22Rv1 (cell line): ENCODE measurements at regions not wholly inside any gene's neighbourhood (a gene's known extent, or its start where the extent isn't known, plus 50 kb on each side); places are given as distances from the start of the nearest gene placed in this dataset.

Experiments
- CTCF ChIP-seq: fragments of 450-650 bp; IDR thresholded peaks from 2 replicates; pipeline ENCODE4 v1.5.1; 2017; ENCODE audit warnings: mild to moderate bottlenecking
- ZFX ChIP-seq: fragments of 450-650 bp; IDR thresholded peaks from 2 replicates; pipeline ENCODE4 v1.6.1; 2017; ENCODE audit warnings: antibody characterized with exemption, borderline replicate concordance

DNA sequence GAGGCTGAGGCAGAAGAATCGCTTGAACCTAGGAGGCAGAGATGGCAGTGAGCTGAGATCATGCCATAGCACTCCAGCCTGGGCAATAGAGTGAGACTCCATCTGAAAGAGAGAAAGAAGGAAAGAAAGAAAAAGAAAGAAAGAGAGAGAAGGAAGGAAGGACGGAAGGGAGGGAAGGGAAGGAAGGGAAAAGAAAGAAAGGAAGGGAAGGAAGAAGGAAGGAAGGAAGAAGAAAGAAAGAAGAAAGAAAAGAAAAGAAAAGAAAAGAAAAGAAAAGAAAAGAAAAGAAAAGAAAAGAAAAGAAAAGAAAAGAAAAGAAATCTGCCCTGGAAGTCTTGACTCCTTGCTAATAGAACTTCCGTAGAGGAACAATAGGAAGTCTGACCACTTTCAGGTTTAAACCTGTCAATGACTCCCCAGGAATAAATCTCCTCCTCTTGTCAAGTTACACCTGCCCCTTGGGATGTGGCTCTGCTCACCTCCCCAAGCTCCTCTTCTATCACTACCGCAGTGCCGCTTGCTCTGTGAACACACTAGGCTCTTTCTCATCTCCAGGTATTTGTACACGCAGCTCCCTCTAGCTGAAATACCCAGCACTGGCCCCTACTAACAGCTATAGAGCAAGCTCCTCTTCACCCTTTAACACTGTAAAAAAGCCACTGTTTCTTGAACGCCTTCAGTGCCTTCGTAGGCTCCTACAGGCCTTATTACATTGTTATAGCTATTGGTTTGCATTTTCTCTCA lies 773.1 kb upstream of the TBX3 start:
- TF ChIP-seq CTCF: peak; percentile 24
- TF ChIP-seq ZFX: no peak
